Osteoblast (primary cell): ENCODE measurements at regions not wholly inside any gene's neighbourhood (a gene's known extent, or its start where the extent isn't known, plus 50 kb on each side); places are given as distances from the start of the nearest gene placed in this dataset.

ENCODE experiments used
- DNase-seq: peaks from one replicate; pipeline ENCODE4 v3.0.0; 2011; ENCODE audit warnings: low spot score, mixed read lengths; ENCODE audit not compliant: insufficient read length; ENCODE audit errors: missing footprints
- H2AFZ ChIP-seq: 2 replicates; pipeline ENCODE4 v1.6.0; 2011; ENCODE audit warnings: mild to moderate bottlenecking, low read length
- H3K27ac ChIP-seq: 2 replicates; pipeline ENCODE4 v1.5.1; 2011; ENCODE audit warnings: mild to moderate bottlenecking, low read depth, low read length, moderate library complexity
- H3K27me3 ChIP-seq: 2 replicates; pipeline ENCODE4 v1.6.0; 2012; ENCODE audit warnings: mild to moderate bottlenecking, control low read depth, inconsistent platforms, low read length, moderate library complexity; ENCODE audit not compliant: insufficient read depth
- H3K36me3 ChIP-seq: 2 replicates; pipeline ENCODE4 v1.5.1; 2011; ENCODE audit warnings: mild to moderate bottlenecking, low read length, control low read depth, moderate library complexity; ENCODE audit not compliant: insufficient read depth
- H3K4me1 ChIP-seq: 2 replicates; pipeline ENCODE4 v1.5.1; 2011; ENCODE audit warnings: mild to moderate bottlenecking, low read length, control low read depth, moderate library complexity; ENCODE audit not compliant: insufficient read depth
- H3K4me2 ChIP-seq: 2 replicates; pipeline ENCODE4 v1.6.0; 2011; ENCODE audit warnings: mild to moderate bottlenecking, low read length; ENCODE audit not compliant: insufficient read depth
- H3K4me3 ChIP-seq: fragments of 200-600 bp; sonication (generic); 3 replicates; pipeline ENCODE4 v1.5.1; 2012; ENCODE audit warnings: mild to moderate bottlenecking, low read length, inconsistent platforms; ENCODE audit not compliant: insufficient read depth
- H3K79me2 ChIP-seq: 2 replicates; pipeline ENCODE4 v1.6.0; 2012; ENCODE audit warnings: mild to moderate bottlenecking, low read length, control low read depth, inconsistent platforms; ENCODE audit not compliant: insufficient read depth
- H3K9me3 ChIP-seq: 2 replicates; pipeline ENCODE4 v1.5.1; 2011; ENCODE audit warnings: low read depth, low read length, control low read depth
- H4K20me1 ChIP-seq: 2 replicates; pipeline ENCODE4 v1.6.0; 2012; ENCODE audit warnings: mild to moderate bottlenecking, low read length, control low read depth; ENCODE audit not compliant: insufficient read depth
- CTCF ChIP-seq: IDR thresholded peaks from 2 replicates; pipeline ENCODE4 v1.5.1; 2011; ENCODE audit warnings: mild to moderate bottlenecking, low read depth, low read length, moderate library complexity; ENCODE audit errors: extremely low read depth

GRCh38 chr2:18500333-18500732 lies 60.1 kb downstream of the RDH14 start:
- Histone ChIP-seq H3K36me3 (no peaks in the 10 kb centered on the region), H2AFZ (no peak overlapping the region), H3K9me3 (no peaks in the 10 kb centered on the region), H3K79me2 (no peaks in the 10 kb centered on the region), H4K20me1 (no peaks in the 10 kb centered on the region), H3K4me1 (no peaks in the 10 kb centered on the region), H3K4me2 (no peak overlapping the region), H3K27ac (no peak overlapping the region), H3K4me3 (no peak overlapping the region), H3K27me3 (peaks cover 13% of the 10 kb centered on the region)
- no peak for TF ChIP-seq CTCF
- DNase-seq = no peak

- Histone ChIP-seq H3K79me2 (no peaks in the 10 kb centered on the region), H3K36me3 (no peaks in the 10 kb centered on the region), H2AFZ (no peak overlapping the region), H3K4me3 (no peak overlapping the region), H3K4me2 (no peak overlapping the region), H3K27ac (no peak overlapping the region), H3K4me1 (no peaks in the 10 kb centered on the region), H4K20me1 (no peaks in the 10 kb centered on the region), H3K9me3 (no peaks in the 10 kb centered on the region), H3K27me3 (peaks cover 24% of the 10 kb centered on the region)
- no peak for TF ChIP-seq CTCF
- DNase-seq = no peak
These were observed 61.9 kb downstream of the RDH14 start for GRCh38 chr2:18498531-18498930.

GRCh38 chr2:18496516-18496915 lies 63.9 kb downstream of the RDH14 start:
- Histone ChIP-seq H4K20me1 (no peaks in the 10 kb centered on the region), H3K27ac (no peak overlapping the region), H3K79me2 (no peaks in the 10 kb centered on the region), H3K4me1 (no peaks in the 10 kb centered on the region), H3K27me3 (peaks cover 24% of the 10 kb centered on the region), H3K4me3 (no peak overlapping the region), H3K36me3 (no peaks in the 10 kb centered on the region), H3K4me2 (no peak overlapping the region), H3K9me3 (no peaks in the 10 kb centered on the region), H2AFZ (no peak overlapping the region)
- no peak for TF ChIP-seq CTCF
- DNase-seq = no peak

- no peak for DNase-seq
- Histone ChIP-seq H3K4me2 (no peak overlapping the region), H3K27me3 (peaks cover 18% of the 10 kb centered on the region), H3K9me3 (no peaks in the 10 kb centered on the region), H3K4me3 (no peak overlapping the region), H3K27ac (no peak overlapping the region), H4K20me1 (no peaks in the 10 kb centered on the region), H3K4me1 (no peaks in the 10 kb centered on the region), H3K36me3 (no peaks in the 10 kb centered on the region), H2AFZ (no peak overlapping the region), H3K79me2 (no peaks in the 10 kb centered on the region)
- TF ChIP-seq CTCF = no peak
These were observed 65.4 kb downstream of the RDH14 start for GRCh38 chr2:18495058-18495457.
